ENCODE measurements at regions not wholly inside any gene's neighbourhood (a gene's known extent, or its start where the extent isn't known, plus 50 kb on each side); places are given as distances from the start of the nearest gene placed in this dataset.

- TF ChIP-seq POLR2A (IDR thresholded peaks at IDR 0.05; ENCODE audit: low read depth, low read length) (no peak), SPI1 (IDR thresholded peaks at IDR 0.05; ENCODE audit: low read depth, low read length) (no peak), POLR2AphosphoS5 (IDR thresholded peaks at IDR 0.05; ENCODE audit: low read depth, low read length) (no peak), TAF1 (IDR thresholded peaks at IDR 0.05; ENCODE audit: low read depth, low read length) (no peak)
These were observed 169.1 kb downstream of the KATNIP start for GRCh38 chr16:27719106-27719445.
